GM13976 (cell line): ENCODE measurements at regions not wholly inside any gene's neighbourhood (a gene's known extent, or its start where the extent isn't known, plus 50 kb on each side); places are given as distances from the start of the nearest gene placed in this dataset.
"Not testable (repeated sequence)": the region's sequence is repeated elsewhere in the genome, so short reads cannot be mapped to it uniquely, and the experiment has no call there.

Experiments used
- DNase-seq: peaks from one replicate; pipeline ENCODE4 v3.0.0; 2012; ENCODE audit warnings: low spot score
- CTCF ChIP-seq: IDR thresholded peaks from 2 replicates; pipeline ENCODE4 v1.5.1; 2012; ENCODE audit warnings: borderline replicate concordance, mild to moderate bottlenecking; ENCODE audit not compliant: insufficient read depth; ENCODE audit errors: extremely low read depth, missing control alignments, control extremely low read depth
- in situ Hi-C: fragments of 300-500 bp; cut with MboI; formaldehyde crosslinking; loops from one replicate; pipeline ENCODE4 v1.12.0; 2022; ENCODE audit warnings: low sequenced_read_pairs, mixed read lengths, inconsistent platforms; ENCODE audit not compliant: unreplicated experiment

DNA sequence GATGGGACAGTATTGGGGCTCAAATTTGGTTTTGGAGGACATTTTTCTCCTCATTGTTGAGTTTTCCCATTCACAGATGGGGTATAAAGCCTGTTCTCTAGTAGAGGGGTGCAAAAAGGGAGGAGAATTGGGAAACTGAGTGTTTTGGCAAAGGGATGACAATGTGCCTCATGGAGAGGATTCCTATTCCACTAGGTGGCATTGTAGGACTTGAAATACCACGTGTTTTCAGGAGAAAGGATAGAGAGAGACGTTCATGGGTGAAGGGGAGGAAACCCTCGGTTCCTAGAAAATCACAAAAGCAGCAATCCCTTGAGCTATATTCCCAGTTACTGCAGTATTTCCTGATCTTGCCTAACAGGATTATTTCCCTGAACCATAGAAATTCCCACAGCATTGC lies 113.7 kb upstream of the SRD5A2 start:
- TF ChIP-seq CTCF: no peak
- no peak for DNase-seq
- in situ Hi-C loops: no loop called here

GRCh38 chr2:31693882-31694281 lies 113.1 kb upstream of the SRD5A2 start:
- no peak for TF ChIP-seq CTCF
- DNase-seq: no peak
- in situ Hi-C loops: no loop called here

- in situ Hi-C loops: no loop called here
- TF ChIP-seq CTCF: peak; percentile 34
- no peak for DNase-seq
These were observed 107.5 kb upstream of the SRD5A2 start for GRCh38 chr2:31688282-31688681.

GRCh38 chr2:31683506-31683905 lies 102.8 kb upstream of the SRD5A2 start:
- DNase-seq, in situ Hi-C loops: not testable (repeated sequence)

DNA sequence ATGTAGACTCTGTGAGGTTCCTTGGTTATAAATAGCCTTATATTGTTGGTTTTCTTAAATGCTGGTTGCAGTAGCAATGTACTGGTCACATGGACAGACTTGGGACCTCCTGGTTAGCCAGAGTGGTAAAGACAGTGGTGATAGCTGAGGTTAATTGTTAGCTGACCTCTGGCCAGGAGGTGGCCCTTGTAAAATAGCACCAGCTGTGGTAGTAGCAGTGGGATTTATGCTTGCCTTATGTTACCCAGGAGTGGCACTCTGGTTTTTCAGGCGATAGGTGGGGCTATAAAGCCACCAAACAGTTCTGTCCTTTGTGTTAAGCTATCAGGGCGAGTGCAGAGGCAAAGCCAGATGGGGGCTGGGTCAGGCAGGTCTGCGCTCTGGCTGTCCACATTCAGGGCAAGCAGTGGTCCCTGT lies 94.8 kb upstream of the SRD5A2 start:
- no peak for DNase-seq
- in situ Hi-C loops: no loop called here

GRCh38 chr2:31674446-31674845 lies 93.7 kb upstream of the SRD5A2 start:
- no peak for DNase-seq
- TF ChIP-seq CTCF: no peak
- in situ Hi-C loops: no loop called here

More for the DNA sequence above, 94.8 kb upstream of the SRD5A2 start:
- peak; percentile 12 for TF ChIP-seq CTCF

GRCh38 chr2:31666878-31667277 lies 86.1 kb upstream of the SRD5A2 start:
- in situ Hi-C loops: no loop called here
- no peak for DNase-seq
- TF ChIP-seq CTCF: no peak
